NCI-H1417 treated with DMSO at 0.1 percent for 48 hours (cell line): ENCODE measurements at regions not wholly inside any gene's neighbourhood (a gene's known extent, or its start where the extent isn't known, plus 50 kb on each side); places are given as distances from the start of the nearest gene placed in this dataset.
"Not testable (repeated sequence)": the region's sequence is repeated elsewhere in the genome, so short reads cannot be mapped to it uniquely, and the experiment has no call there.

Source experiments
- DNase-seq: peaks from one replicate; lab custom pipeline; 2025; lab: John Stamatoyannopoulos, UW

GRCh38 chr11:98390391-98390790 is 630.4 kb upstream of the CNTN5 start:
- DNase-seq = no peak

GRCh38 chr11:98394500-98394899 is 626.2 kb upstream of the CNTN5 start:
- not testable (repeated sequence) for DNase-seq

GRCh38 chr11:98398508-98398907 is 622.2 kb upstream of the CNTN5 start:
- DNase-seq = no peak

- no peak for DNase-seq
Measured at GRCh38 chr11:98409069-98409468, 611.7 kb upstream of the CNTN5 start.

- DNase-seq = no peak
Measured at GRCh38 chr11:98411777-98412176, 609.0 kb upstream of the CNTN5 start.

- DNase-seq = no peak
Measured at GRCh38 chr11:98417256-98417755, 603.4 kb upstream of the CNTN5 start.

GRCh38 chr11:98423933-98424332 is 596.8 kb upstream of the CNTN5 start:
- DNase-seq = no peak

GRCh38 chr11:98424773-98425172 is 596.0 kb upstream of the CNTN5 start:
- not testable (repeated sequence) for DNase-seq

GRCh38 chr11:98431463-98432359 is 589.0 kb upstream of the CNTN5 start:
- DNase-seq = no peak

GRCh38 chr11:98434296-98434695 is 586.5 kb upstream of the CNTN5 start:
- DNase-seq = no peak

GRCh38 chr11:98453378-98453777 is 567.4 kb upstream of the CNTN5 start:
- DNase-seq = no peak

GRCh38 chr11:98455500-98456307 is 565.0 kb upstream of the CNTN5 start:
- DNase-seq = no peak

GRCh38 chr11:98456308-98456680 is 564.5 kb upstream of the CNTN5 start:
- no peak for DNase-seq

GRCh38 chr11:98495016-98495415 is 525.7 kb upstream of the CNTN5 start:
- DNase-seq = no peak

- no peak for DNase-seq
Measured at GRCh38 chr11:98495601-98496000, 525.1 kb upstream of the CNTN5 start.

- no peak for DNase-seq
Measured at GRCh38 chr11:98507208-98507607, 513.5 kb upstream of the CNTN5 start.

GRCh38 chr11:98512938-98513337 is 507.8 kb upstream of the CNTN5 start:
- no peak for DNase-seq

- no peak for DNase-seq
Measured at GRCh38 chr11:98531576-98531975, 489.2 kb upstream of the CNTN5 start.

GRCh38 chr11:98536023-98536422 is 484.7 kb upstream of the CNTN5 start:
- DNase-seq = no peak

GRCh38 chr11:98538358-98538757 is 482.4 kb upstream of the CNTN5 start:
- not testable (repeated sequence) for DNase-seq

GRCh38 chr11:98545544-98546175 is 475.1 kb upstream of the CNTN5 start:
- DNase-seq = no peak

GRCh38 chr11:98549571-98549970 is 471.2 kb upstream of the CNTN5 start:
- no peak for DNase-seq
